Small intestine (tissue), 7 donors: ENCODE measurements at regions not wholly inside any gene's neighbourhood (a gene's known extent, or its start where the extent isn't known, plus 50 kb on each side); places are given as distances from the start of the nearest gene placed in this dataset.
"Not testable (repeated sequence)": the region's sequence is repeated elsewhere in the genome, so short reads cannot be mapped to it uniquely, and the experiment has no call there.

Experiments used
- DNase-seq, 2 donors: peaks; one replicate each; pipeline versions ENCODE4 v3.0.0 to v3.0.0-alpha.2; 2013
- FAIRE-seq: peaks from 2 replicates; lab custom pipeline; 2012; peaks lifted over from hg19 to GRCh38; lab: Jason Lieb, UNC
- H3K27ac ChIP-seq, 3 donors: one replicate each; pipeline ENCODE4 v1.5.1; 2013; ENCODE audit warnings: low read length in 2 of 3, mild to moderate bottlenecking in 2 of 3, control low read depth in 1 of 3, inconsistent platforms in 1 of 3, low read depth in 1 of 3, moderate library complexity in 1 of 3
- H3K27me3 ChIP-seq, 3 donors: one replicate each; pipeline ENCODE4 v1.6.1; 2013; ENCODE audit warnings: low read length in 3 of 3, inconsistent platforms in 1 of 3; ENCODE audit not compliant: control insufficient read depth in 3 of 3, insufficient read depth in 3 of 3
- H3K36me3 ChIP-seq, 3 donors: one replicate each; pipeline ENCODE4 v1.6.1; 2013; ENCODE audit warnings: low read length in 3 of 3, inconsistent platforms in 1 of 3, low read depth in 1 of 3, mild to moderate bottlenecking in 1 of 3, moderate library complexity in 1 of 3; ENCODE audit not compliant: control insufficient read depth in 3 of 3, insufficient read depth in 2 of 3
- H3K4me1 ChIP-seq, 3 donors: one replicate each; pipeline ENCODE4 v1.6.1; 2013; ENCODE audit warnings: low read length in 2 of 3, inconsistent platforms in 1 of 3, low read depth in 1 of 3, mild to moderate bottlenecking in 1 of 3, moderate library complexity in 1 of 3; ENCODE audit not compliant: control insufficient read depth in 3 of 3, insufficient read depth in 2 of 3
- H3K4me3 ChIP-seq, 3 donors: one replicate each; pipeline ENCODE4 v1.5.1; 2013; ENCODE audit warnings: low read length in 3 of 3, control low read depth in 1 of 3, inconsistent platforms in 1 of 3, low read depth in 1 of 3, mild to moderate bottlenecking in 1 of 3, moderate library complexity in 1 of 3
- H3K9me3 ChIP-seq, 2 donors: one replicate each; pipeline ENCODE4 v1.6.1; 2013; ENCODE audit warnings: low read depth in 1 of 2, low read length in 1 of 2; ENCODE audit not compliant: control insufficient read depth in 2 of 2, insufficient read depth in 1 of 2
- WGBS, 3 donors: extraction: QIAGEN DNeasy Blood & Tissue Kit; methylation state at CpG; one replicate each; pipeline ENCODE4 v1.1.7; 2013; 5-methylcytosine and 5-hydroxymethylcytosine counted together
- donor health status: healthy with polysubstance abuse.
- donor health status: control.
- donor health status: control.
- donor health status: Bipolar disorder and iron deficiency.
- donor health status: healthy.

- no peak for FAIRE-seq
Observed at GRCh38 chr5:112586596-112587062, 151.1 kb upstream of the APC start.

GRCh38 chr5:112590858-112591257 is 146.8 kb upstream of the APC start:
- H3K4me3 ChIP-seq, H3K36me3 ChIP-seq, H3K9me3 ChIP-seq, DNase-seq, H3K4me1 ChIP-seq, H3K27ac ChIP-seq, FAIRE-seq, H3K27me3 ChIP-seq: not testable (repeated sequence)
- WGBS, 3 donors = 94 to 97% (median 97%) methylated on average over 1 of the region's 1 CpG

More at GRCh38 chr5:112586596-112587062, 151.1 kb upstream of the APC start:
- WGBS, 3 donors = 48 to 60% (median 49%) methylated on average over 8 of the region's 8 CpGs
- Histone ChIP-seq H3K4me3 (no peak overlapping the region), H3K27me3 (no peaks in the 10 kb centered on the region), H3K4me1 (no peaks in the 10 kb centered on the region), H3K27ac (no peak overlapping the region), H3K36me3 (no peaks in the 10 kb centered on the region), H3K9me3 (no peaks in the 10 kb centered on the region)
- DNase-seq = peak in 1 of 2 donors; percentile 8

GRCh38 chr5:112594095-112594850 is 143.4 kb upstream of the APC start:
- no peaks in the 10 kb centered on the region for H3K4me1 ChIP-seq
- no peak for FAIRE-seq

GRCh38 chr5:112594941-112595340 is 142.7 kb upstream of the APC start:
- FAIRE-seq (no peak), DNase-seq (no peak)
- no peak overlapping the region for H3K4me3 ChIP-seq
- H3K27me3 ChIP-seq = peaks cover 0 to 4% (median 3%) of the 10 kb centered on the region in 3 donors
- H3K4me1 ChIP-seq = no peaks in the 10 kb centered on the region
- H3K9me3 ChIP-seq = no peaks in the 10 kb centered on the region
- WGBS, 3 donors = 60 to 81% (median 62%) methylated on average over 1 of the region's 1 CpG
- no peaks in the 10 kb centered on the region for H3K36me3 ChIP-seq
- H3K27ac ChIP-seq = no peak overlapping the region

More at GRCh38 chr5:112594095-112594850, 143.4 kb upstream of the APC start:
- DNase-seq = no peak
- Histone ChIP-seq H3K27me3 (peaks cover 0 to 3% (median 3%) of the 10 kb centered on the region in 3 donors), H3K36me3 (no peaks in the 10 kb centered on the region), H3K27ac (no peak overlapping the region), H3K4me3 (no peak overlapping the region), H3K9me3 (no peaks in the 10 kb centered on the region)
- 50 to 61% (median 56%) methylated on average over 6 of the region's 6 CpGs for WGBS, 3 donors

GRCh38 chr5:112597831-112598230 is 139.9 kb upstream of the APC start:
- Histone ChIP-seq H3K27ac (no peak overlapping the region), H3K4me3 (no peak overlapping the region), H3K27me3 (peaks cover 0 to 4% (median 3%) of the 10 kb centered on the region in 3 donors), H3K9me3 (no peaks in the 10 kb centered on the region), H3K36me3 (no peaks in the 10 kb centered on the region), H3K4me1 (no peaks in the 10 kb centered on the region)
- DNase-seq = no peak
- 68 to 87% (median 82%) methylated on average over 1 of the region's 1 CpG for WGBS, 3 donors
- FAIRE-seq = no peak

- WGBS, 3 donors = 13 to 40% (median 19%) methylated on average over 2 of the region's 2 CpGs
- H3K4me1 ChIP-seq, H3K27ac ChIP-seq, DNase-seq, H3K9me3 ChIP-seq, H3K4me3 ChIP-seq, H3K27me3 ChIP-seq, H3K36me3 ChIP-seq, FAIRE-seq: not testable (repeated sequence)
Observed at GRCh38 chr5:112600510-112600909, 137.2 kb upstream of the APC start.

GRCh38 chr5:112604732-112605630 is 132.7 kb upstream of the APC start:
- Histone ChIP-seq H3K4me3 (no peak overlapping the region), H3K9me3 (no peaks in the 10 kb centered on the region), H3K27ac (no peak overlapping the region), H3K27me3 (peaks cover 0 to 4% (median 0%) of the 10 kb centered on the region in 3 donors), H3K4me1 (no peaks in the 10 kb centered on the region), H3K36me3 (no peaks in the 10 kb centered on the region)
- 6 to 23% (median 23%) methylated on average over 2 of the region's 2 CpGs for WGBS, 3 donors
- DNase-seq (peak; percentile 75 to 78), FAIRE-seq (no peak)

- FAIRE-seq = no peak
- DNase-seq = no peak
- Histone ChIP-seq H3K27me3 (peaks cover 0 to 4% (median 0%) of the 10 kb centered on the region in 3 donors), H3K27ac (no peak overlapping the region), H3K9me3 (no peaks in the 10 kb centered on the region), H3K4me3 (no peak overlapping the region), H3K4me1 (no peaks in the 10 kb centered on the region), H3K36me3 (no peaks in the 10 kb centered on the region)
- WGBS, 3 donors = 39 to 85% (median 74%) methylated on average over 1 of the region's 1 CpG
Observed at GRCh38 chr5:112608975-112609374, 128.7 kb upstream of the APC start.
